Epithelial cell of esophagus (primary cell): ENCODE measurements at regions not wholly inside any gene's neighbourhood (a gene's known extent, or its start where the extent isn't known, plus 50 kb on each side); places are given as distances from the start of the nearest gene placed in this dataset.

Experiments
- DNase-seq: peaks from one replicate; pipeline ENCODE4 v3.0.0; 2010; ENCODE audit warnings: low read depth
- H3K4me3 ChIP-seq: 2 replicates; pipeline ENCODE4 v1.5.1; 2011; ENCODE audit warnings: mild to moderate bottlenecking, low read length, control low read depth
- CTCF ChIP-seq: IDR thresholded peaks from 2 replicates; pipeline ENCODE4 v1.5.1; 2011; ENCODE audit warnings: low read depth, mild to moderate bottlenecking, low read length, control low read depth, inconsistent platforms; ENCODE audit not compliant: insufficient read depth; ENCODE audit errors: missing control alignments

GRCh38 chr15:96564546-96564945 lies 234.0 kb downstream of the NR2F2 start:
- no peak overlapping the region for H3K4me3 ChIP-seq
- no peak for TF ChIP-seq CTCF
- DNase-seq, result peak; percentile 60

- H3K4me3 ChIP-seq, result no peak overlapping the region
- no peak for TF ChIP-seq CTCF
- peak; percentile 91 for DNase-seq
These were observed 234.8 kb downstream of the NR2F2 start for GRCh38 chr15:96565266-96565665.

GRCh38 chr15:96574782-96575181 lies 244.3 kb downstream of the NR2F2 start:
- H3K4me3 ChIP-seq, result no peak overlapping the region
- DNase-seq, result no peak
- no peak for TF ChIP-seq CTCF

- H3K4me3 ChIP-seq, result no peak overlapping the region
- TF ChIP-seq CTCF, result no peak
- DNase-seq, result no peak
These were observed 246.1 kb downstream of the NR2F2 start for GRCh38 chr15:96576596-96576995.

- no peak for TF ChIP-seq CTCF
- no peak overlapping the region for H3K4me3 ChIP-seq
- no peak for DNase-seq
These were observed 247.9 kb downstream of the NR2F2 start for GRCh38 chr15:96578393-96578792.

- no peak for DNase-seq
- no peak overlapping the region for H3K4me3 ChIP-seq
- TF ChIP-seq CTCF, result no peak
These were observed 250.9 kb downstream of the NR2F2 start for GRCh38 chr15:96581371-96581770.

GRCh38 chr15:96582473-96582872 lies 252.0 kb downstream of the NR2F2 start:
- DNase-seq, result no peak
- H3K4me3 ChIP-seq, result no peak overlapping the region
- no peak for TF ChIP-seq CTCF
